Activated T-cell treated with anti-CD3 and anti-CD28 coated beads for 4 hours (primary cell): ENCODE measurements at regions not wholly inside any gene's neighbourhood (a gene's known extent, or its start where the extent isn't known, plus 50 kb on each side); places are given as distances from the start of the nearest gene placed in this dataset.

ENCODE experiments used
- DNase-seq: peaks from one replicate; pipeline ENCODE4 v3.0.0-alpha.2; 2020

DNA sequence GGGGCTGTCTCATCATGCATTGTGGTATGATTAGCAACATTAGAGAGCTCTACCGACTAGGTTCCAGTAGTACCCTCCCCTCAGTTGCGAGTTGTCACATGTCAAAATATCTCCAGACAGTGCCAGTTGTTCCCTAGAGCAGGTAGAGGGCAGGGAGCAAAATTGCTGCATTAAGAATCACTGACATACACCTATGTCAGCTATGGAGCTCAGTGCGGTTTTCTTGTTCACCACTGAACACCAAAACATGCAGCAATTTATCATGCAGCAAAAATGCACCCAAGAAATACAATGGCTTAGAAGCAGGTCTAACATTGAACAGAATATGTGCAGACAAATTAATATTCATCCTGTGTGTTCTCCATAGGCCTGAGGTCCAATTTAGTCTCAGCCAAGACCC, 186.9 kb upstream of the STARD13 start:
- DNase-seq = no peak

DNA sequence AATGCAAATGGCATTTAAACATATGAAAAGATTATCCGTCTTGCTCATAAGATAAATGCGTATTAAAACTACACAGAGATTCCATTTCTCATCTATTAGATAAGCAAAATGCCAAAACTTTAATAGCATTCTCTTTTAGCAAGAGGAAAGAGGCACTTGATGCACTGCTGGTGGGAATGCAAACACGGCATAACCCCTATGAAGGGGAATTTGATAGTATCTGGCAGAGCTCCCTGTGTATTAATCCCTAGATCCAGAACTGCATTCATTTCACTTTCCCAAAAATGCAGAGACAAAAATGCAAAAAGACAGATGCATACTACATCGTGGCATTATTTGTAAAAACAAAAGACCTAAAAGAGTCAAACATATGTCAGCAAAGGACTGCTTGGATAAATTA, 193.6 kb upstream of the STARD13 start:
- DNase-seq = no peak

DNA sequence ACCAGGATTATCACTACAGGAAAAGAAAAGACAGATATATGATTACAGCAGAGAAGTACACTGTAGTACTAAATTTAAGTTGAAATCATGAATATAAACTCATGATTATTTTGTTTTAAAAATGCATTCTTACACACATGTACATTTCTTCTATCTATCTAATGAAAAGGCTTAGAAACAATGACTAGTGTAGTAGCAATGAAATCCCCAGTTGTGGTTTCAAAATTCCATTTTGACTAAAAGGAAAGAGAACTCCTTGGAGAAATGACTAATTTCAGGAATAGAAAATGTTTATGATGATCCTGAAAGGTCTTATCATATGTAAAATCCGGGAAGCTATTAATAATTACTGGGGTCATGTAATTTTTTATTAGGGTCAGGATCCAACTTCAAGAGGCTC, 195.0 kb upstream of the STARD13 start:
- no peak for DNase-seq

- no peak for DNase-seq
Measured at GRCh38 chr13:33483471-33483870, 197.9 kb upstream of the STARD13 start.

DNA sequence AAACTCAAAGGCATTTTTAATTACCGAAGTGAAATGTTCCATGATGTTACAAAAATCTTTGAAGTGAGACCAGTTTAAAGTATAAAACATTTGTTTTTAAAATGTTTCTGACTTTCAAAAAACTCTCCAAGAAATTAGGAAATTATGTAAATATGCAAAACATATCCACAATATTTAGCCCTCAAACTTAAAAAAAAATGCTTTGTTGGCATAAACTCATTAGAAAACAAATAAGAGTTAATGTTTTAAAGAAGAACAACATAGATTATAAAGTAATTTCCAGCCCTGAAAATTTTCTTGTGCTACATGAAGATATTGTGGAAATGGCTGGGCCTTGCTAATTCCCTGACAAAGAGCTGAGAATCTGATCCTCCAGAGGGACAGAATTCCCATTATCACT, 199.7 kb upstream of the STARD13 start:
- no peak for DNase-seq

DNA sequence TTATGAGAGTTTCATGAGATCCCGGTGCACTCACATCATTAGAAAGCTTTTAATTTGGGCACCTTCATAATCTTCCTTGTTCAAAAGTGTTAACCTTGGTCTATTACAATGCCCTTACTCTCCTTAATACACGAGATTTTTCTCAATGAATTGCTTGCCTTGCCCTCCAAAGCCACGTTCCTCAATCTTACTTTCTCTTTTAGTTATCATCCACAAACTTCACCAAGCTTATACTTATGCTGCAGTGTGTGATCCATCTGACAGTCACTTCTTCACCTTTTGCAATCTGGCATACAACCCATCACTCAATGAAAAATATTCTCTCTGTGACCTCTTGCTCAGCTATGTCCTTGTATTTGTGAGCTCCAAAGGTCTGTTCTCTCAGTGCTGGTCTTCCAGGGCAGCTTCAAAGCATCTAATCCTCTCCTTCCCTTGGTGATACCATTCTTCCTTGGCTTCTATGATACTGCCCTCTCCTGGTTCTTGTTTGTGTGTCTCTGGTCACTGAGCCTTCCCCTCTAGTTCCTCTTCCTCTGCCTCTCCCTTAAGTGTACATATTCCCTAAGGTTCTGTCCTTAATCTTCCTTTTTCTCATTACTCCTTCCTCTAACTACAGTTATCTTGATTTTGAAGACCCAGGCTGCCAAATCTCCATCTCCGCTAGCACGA, 202.2 kb upstream of the STARD13 start:
- DNase-seq = no peak

DNA sequence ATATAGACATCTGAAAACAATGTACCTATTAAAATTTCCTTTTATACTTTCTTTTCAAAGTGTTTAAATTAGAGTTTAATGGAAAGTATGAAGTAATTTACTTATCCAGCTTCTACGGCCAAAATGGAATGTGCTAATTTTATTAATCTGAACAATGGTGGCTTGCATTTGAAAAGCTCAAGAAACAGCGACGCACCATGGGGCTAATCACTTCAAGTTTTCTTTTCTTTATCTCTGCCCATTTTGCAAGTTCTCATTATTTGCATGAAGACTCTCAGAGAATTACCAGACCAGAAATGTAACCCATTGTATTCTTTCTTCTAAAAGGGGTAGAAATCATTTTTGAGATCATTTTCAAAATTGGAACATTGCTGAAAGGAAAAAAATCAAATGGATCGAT, 204.0 kb upstream of the STARD13 start:
- DNase-seq = no peak

DNA sequence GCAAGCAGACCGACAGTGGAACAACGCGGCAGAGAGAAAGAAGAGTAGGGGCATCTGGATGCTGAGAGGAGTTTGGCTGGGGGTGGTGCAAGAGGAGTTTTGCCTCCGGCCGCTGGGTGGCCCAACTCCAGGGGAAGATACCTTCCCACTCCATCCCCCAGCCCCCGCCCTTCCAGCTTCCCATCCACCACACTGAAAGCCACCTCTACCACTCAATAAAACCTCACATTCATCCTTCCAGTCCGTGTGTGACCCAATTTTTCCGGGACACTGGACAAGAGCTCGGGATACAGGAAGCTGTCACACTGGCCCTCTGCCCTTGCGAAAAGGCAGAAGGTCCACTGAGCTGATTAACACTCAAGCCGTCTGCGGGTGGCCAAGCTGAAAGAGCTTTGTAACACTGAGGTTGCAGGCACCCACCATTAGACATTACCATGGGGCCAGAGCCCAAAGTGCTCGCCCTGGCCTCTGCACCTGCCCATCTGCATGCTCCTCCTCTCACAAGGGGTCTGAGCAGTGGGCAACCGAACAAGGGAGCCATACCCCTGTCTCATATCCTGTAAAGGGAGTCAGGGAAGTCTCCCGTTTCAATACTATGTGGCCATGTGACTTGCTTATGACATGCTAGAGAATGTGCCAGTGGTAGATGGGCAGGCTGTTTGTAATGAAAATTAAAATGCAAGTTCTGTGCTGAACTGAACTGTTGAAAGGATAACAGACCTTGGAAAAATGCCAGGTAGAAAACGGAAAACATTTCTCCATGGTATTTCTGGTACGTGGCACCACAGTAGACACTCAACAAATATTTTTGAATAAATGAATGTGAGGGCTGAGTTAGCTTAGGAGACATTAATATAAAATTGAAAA, 205.1 kb upstream of the STARD13 start:
- DNase-seq = no peak

DNA sequence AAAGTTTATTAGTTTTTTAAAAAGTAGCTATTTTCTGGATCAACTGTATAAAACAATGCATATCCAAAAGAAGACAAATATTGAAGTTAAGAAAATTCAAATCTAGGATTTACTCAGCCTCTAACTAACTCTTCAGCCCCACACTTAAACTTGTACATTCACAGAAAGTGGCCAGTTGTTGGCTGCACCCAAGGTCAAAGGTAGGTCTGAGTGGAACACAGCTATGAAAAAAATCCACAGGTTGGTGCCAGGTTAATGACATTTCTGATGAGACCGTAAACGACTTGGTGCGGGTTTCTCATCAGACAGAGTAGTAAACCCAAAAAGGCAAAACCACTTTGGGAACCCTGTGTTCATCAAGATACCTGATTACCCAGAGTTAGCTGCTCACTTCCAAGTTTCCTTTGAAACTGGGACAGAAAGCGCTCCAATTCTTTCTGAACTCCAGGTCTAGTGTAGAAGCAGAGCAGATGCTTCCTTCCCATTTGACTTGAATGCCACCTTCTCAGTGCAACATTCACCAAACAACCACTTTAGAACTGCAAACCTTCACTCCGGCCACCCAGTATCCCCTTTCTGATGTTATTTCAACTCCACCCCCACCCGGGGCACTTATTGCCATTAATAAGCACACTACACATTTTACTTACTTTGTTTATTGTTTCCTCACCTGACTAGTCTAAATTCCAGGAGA, 208.3 kb upstream of the STARD13 start:
- DNase-seq = no peak

- no peak for DNase-seq
Measured at GRCh38 chr13:33494596-33495204, 209.1 kb upstream of the STARD13 start.

- no peak for DNase-seq
Measured at GRCh38 chr13:33496336-33496735, 210.8 kb upstream of the STARD13 start.

DNA sequence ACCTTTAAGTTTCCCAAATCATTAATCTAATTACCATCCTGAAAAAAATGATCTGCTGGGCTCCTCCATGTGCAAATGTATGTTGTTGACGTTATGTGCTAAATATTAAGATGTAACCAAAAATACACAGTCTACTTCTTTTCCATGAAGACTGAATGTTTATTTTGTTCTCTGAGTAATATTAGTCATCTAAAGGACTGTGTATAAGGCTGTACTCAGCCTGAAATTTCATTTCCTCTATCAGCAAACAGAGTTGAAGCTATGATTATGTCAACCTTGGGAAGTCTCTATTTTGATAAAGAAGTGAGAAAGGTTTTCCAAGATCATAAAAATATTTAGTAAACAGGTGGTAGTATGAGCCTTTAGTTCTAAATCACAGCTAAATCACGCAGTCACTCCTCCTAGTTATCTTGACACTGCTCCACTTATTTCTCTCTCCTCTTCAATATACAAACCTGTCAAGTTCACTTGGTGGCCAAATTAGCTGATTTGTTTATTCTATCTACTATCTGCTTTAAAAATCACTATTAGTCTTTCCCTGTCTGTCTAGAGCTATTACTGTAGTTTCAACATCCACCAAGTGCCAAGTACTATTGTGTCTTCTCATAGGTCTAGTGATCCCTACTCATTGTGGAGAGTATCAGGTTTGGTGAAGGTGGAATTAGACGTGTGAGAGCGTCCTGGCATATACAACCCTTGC, 211.7 kb upstream of the STARD13 start:
- no peak for DNase-seq

DNA sequence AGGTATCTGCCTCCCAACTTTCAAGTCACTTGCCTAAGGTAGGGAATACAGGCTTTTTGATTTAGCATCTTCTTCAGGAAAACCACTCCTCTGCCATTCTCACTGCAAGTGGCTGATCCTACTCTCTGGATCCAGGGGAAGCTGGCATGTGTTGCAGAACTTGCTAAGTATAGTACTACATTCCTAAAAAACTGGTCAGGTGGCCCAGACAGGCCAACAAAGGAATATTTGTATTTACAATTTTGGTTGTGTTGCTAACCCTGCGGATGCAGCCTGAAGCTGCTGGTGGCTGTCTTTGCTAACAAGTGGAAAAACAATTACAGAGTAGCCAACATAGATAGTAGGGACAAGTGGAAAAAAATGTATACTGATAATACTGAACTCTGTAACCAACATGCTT, 222.5 kb upstream of the STARD13 start:
- DNase-seq = no peak

- DNase-seq = no peak
Measured at GRCh38 chr13:33509642-33510229, 224.2 kb upstream of the STARD13 start.

GRCh38 chr13:33510350-33510970, 224.9 kb upstream of the STARD13 start:
- DNase-seq = no peak

DNA sequence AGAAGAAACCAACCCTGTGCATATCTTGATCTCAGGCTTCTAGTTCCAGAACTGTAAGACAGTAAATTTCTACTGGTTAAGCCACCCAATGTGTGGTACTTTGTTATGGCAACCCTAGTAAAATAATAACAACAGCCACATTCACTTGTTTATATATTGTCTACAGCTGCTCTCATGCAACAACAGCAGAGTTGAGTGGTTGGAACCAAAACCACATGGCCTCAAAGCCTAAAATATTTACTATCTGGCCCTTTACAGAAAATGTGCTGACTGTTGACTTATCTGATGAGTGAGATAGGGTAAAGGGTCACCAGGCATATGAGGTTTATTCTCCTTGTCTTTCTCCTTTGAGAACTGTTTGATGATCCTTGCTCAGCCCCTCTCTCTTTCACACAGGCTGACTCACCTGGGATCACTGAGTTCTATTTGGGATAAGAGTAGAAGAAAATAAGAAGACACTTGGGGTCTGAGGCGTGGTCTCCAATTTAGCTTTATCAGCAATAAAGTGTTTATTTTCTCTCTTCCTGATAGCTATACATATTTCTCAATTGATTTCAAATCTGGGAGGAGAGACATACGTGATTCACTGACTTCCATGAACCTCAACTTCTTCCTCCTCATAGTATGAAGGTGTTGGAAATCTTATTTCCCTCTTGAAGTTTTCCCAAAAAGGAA, 227.5 kb upstream of the STARD13 start:
- DNase-seq = no peak

DNA sequence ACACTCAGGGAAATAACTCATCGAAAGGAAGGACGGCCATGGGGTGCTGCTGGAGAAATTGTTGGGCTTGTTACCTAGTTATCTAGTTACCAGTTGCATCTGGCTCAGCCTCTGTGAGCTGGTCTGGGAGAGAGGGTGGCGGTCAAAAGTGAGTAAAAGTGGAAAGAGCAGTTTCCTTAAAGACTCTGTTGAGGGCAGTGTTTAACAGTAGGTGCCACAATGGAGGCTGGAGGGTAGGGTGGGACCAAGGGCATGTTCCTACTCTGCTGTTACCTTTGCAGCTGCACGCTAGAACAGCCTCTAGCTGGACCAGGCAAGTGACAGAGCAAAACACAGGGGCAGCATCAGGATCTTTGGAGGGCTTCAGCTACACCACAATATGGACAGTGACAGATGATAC, 228.8 kb upstream of the STARD13 start:
- no peak for DNase-seq

GRCh38 chr13:33515146-33515545, 229.6 kb upstream of the STARD13 start:
- no peak for DNase-seq

DNA sequence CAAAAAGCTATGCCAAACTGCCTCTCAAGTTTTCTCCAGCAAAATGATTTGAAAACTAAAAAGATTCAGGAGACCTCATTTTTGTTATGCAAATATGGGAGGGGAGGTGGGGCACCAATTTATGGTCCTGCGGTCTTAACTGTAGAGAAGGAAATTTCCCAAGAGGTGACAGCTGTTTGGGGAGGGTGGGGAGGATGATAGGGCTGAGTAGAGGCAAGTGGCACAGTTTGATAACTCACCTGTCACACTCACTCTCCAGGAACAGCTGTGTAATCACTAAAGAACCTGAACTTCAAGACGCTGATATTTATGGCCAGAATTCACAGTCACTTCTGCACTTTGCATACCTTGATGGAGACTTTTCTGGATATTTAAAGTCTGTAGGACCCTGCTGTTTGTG, 232.9 kb upstream of the STARD13 start:
- no peak for DNase-seq

DNA sequence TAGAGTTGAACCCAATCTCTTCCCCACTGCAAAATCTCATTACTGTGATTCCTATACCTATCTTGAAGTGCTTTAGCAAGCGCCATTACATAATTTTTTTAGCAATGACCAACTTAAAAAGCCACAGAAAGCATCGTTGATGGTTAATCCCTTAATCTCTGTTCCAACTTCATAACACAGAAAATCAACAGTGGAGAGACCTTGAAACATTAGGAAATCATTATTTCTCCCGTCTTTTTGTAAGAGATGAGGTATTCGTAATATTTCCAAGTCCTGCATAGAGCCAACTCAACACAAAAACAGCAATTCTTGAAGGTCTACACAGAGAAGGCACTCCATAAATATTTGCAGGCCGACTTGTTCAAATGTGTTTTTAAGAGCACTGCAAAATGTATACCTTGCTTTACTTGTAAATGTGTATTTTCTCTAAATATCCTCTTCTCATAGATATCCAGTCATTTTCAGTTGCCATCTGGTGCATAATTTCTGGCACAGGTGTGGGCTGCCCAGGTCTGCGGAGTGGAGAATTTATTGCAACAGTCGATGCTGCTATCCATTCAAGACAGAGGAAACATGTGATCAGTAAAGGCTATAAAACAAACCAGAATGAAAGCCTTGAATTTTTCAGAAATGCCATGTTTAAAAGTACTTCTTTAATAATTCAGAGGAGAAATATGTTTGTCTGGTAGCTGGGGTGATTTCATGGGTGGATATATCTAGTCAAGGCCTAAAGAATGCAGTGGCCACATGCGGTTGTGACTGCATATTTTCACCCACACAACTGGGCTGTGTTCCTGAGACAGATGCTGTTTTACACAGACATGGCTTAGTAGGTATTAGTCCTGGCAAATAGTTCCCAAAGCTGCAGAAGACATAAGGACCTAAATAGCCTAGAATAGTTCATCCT, 234.3 kb upstream of the STARD13 start:
- no peak for DNase-seq
